GM13977 (cell line): ENCODE measurements at regions not wholly inside any gene's neighbourhood (a gene's known extent, or its start where the extent isn't known, plus 50 kb on each side); places are given as distances from the start of the nearest gene placed in this dataset.

Source experiments
- DNase-seq: peaks from one replicate; pipeline ENCODE4 v3.0.0; 2012; ENCODE audit warnings: low spot score
- CTCF ChIP-seq: IDR thresholded peaks from 2 replicates; pipeline ENCODE4 v1.5.1; 2012; ENCODE audit warnings: mild to moderate bottlenecking, control low read depth; ENCODE audit not compliant: insufficient read depth; ENCODE audit errors: extremely low read depth, missing control alignments
- in situ Hi-C: fragments of 300-500 bp; cut with MboI; formaldehyde crosslinking; loops from one replicate; pipeline ENCODE4 v1.12.0; 2022; ENCODE audit warnings: low sequenced_read_pairs, low pct_unique_long_range_greater_than_20kb, mixed read lengths, inconsistent platforms; ENCODE audit not compliant: unreplicated experiment

- no peak for DNase-seq
- in situ Hi-C loops: no loop called here
- no peak for TF ChIP-seq CTCF
These were observed 59.6 kb downstream of the KCNF1 start for GRCh38 chr2:10971161-10971887.

- in situ Hi-C loops: no loop called here
- TF ChIP-seq CTCF: no peak
- no peak for DNase-seq
These were observed 60.1 kb downstream of the KCNF1 start for GRCh38 chr2:10971888-10972260.

- no peak for DNase-seq
- TF ChIP-seq CTCF: no peak
- in situ Hi-C loops: no loop called here
These were observed 61.1 kb downstream of the KCNF1 start for GRCh38 chr2:10972683-10973433.

- TF ChIP-seq CTCF: no peak
- no peak for DNase-seq
- in situ Hi-C loops: no loop called here
These were observed 62.0 kb downstream of the KCNF1 start for GRCh38 chr2:10973766-10974165.

- DNase-seq: no peak
- in situ Hi-C loops: no loop called here
- TF ChIP-seq CTCF: no peak
These were observed 65.3 kb downstream of the KCNF1 start for GRCh38 chr2:10977003-10977402.

- in situ Hi-C loops: no loop called here
- TF ChIP-seq CTCF: no peak
- DNase-seq: no peak
These were observed 65.9 kb downstream of the KCNF1 start for GRCh38 chr2:10977621-10978020.
